Chondrocyte (in vitro differentiated cells): ENCODE measurements at regions not wholly inside any gene's neighbourhood (a gene's known extent, or its start where the extent isn't known, plus 50 kb on each side); places are given as distances from the start of the nearest gene placed in this dataset.

ENCODE experiments used
- DNase-seq: peaks from one replicate; pipeline ENCODE4 v3.0.0; 2021; ENCODE audit warnings: mixed read lengths, low spot score
- H3K27ac Mint-ChIP-seq: one replicate; pipeline ENCODE4 v1.8.0; 2021; ENCODE audit warnings: mild to moderate bottlenecking, moderate library complexity, mixed read lengths; ENCODE audit not compliant: unreplicated experiment
- H3K27me3 Mint-ChIP-seq: 2 replicates; pipeline ENCODE4 v1.8.0; 2021; ENCODE audit warnings: low read depth, mixed read lengths
- H3K36me3 Mint-ChIP-seq: 2 replicates; pipeline ENCODE4 v1.8.0; 2021; ENCODE audit warnings: low read depth, mixed read lengths
- H3K4me1 Mint-ChIP-seq: 2 replicates; pipeline ENCODE4 v1.8.0; 2021; ENCODE audit warnings: low read depth, mild to moderate bottlenecking, mixed read lengths
- H3K4me3 Mint-ChIP-seq: one replicate; pipeline ENCODE4 v1.8.0; 2021; ENCODE audit warnings: mild to moderate bottlenecking, moderate library complexity, mixed read lengths; ENCODE audit not compliant: unreplicated experiment
- H3K9me3 Mint-ChIP-seq: 2 replicates; pipeline ENCODE4 v1.8.0; 2021; ENCODE audit warnings: low read depth, mixed read lengths
- CTCF ChIP-seq: fragments of 200-600 bp; sonication (generic); IDR thresholded peaks from 2 replicates; pipeline ENCODE4 v1.5.0; 2021; ENCODE audit warnings: antibody characterized with exemption, mild to moderate bottlenecking, moderate library complexity

DNA sequence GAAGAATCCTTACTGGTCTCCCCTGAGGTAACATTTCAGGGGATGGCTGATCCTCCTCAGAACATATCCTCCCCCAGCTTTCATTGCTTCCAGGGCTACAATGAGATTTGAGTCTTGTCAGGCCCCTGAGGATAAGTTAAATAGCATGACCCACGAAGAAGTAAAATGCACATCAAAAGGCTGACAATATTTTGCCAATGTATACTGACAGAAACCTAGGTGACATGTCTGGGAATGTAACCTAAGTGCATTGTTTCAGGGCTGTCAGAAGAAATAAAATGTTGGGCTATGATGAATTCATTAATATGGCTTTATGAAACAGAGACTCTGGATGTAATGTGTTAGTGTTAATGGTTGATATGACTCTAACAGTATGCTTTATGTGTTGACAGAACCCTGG lies 471.5 kb downstream of the HDGFL1 start:
- no peak overlapping the region for H3K27ac Mint-ChIP-seq
- no peak overlapping the region for H3K4me3 Mint-ChIP-seq
- H3K27me3 Mint-ChIP-seq = no peaks in the 10 kb centered on the region
- no peaks in the 10 kb centered on the region for H3K4me1 Mint-ChIP-seq
- TF ChIP-seq CTCF = no peak
- DNase-seq = no peak
- H3K9me3 Mint-ChIP-seq = no peaks in the 10 kb centered on the region
- H3K36me3 Mint-ChIP-seq = no peaks in the 10 kb centered on the region

- Mint-ChIP-seq H3K36me3 (peaks cover 2% of the 10 kb centered on the region), H3K27me3 (no peaks in the 10 kb centered on the region)
Observed at GRCh38 chr6:23045280-23045679, 475.9 kb downstream of the HDGFL1 start.

DNA sequence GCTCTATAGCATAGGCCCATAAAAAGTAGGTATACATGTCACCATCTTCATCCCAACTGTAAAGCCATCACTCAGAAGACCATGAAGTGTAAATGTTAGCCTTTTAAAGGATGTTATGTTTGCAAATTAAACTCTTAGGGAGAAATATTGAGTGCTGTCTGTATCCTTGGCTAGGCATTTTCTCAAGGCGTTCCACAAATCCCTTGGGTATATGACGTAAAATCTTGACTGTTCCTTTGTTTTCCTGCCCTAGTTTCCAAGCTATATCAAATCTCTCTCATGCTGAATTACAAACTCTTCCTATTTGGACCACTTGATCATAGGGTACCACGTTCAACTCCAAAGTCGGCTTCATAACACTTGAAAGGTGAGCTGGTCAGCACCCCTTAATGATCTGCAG lies 486.2 kb downstream of the HDGFL1 start:
- Mint-ChIP-seq H3K4me1 (peaks cover 3% of the 10 kb centered on the region), H3K27ac (no peak overlapping the region), H3K36me3 (peaks cover 1% of the 10 kb centered on the region), H3K27me3 (no peaks in the 10 kb centered on the region), H3K4me3 (no peak overlapping the region), H3K9me3 (peaks cover 22% of the 10 kb centered on the region)
- TF ChIP-seq CTCF = no peak
- no peak for DNase-seq

More at GRCh38 chr6:23045280-23045679, 475.9 kb downstream of the HDGFL1 start:
- DNase-seq = no peak
- no peak for TF ChIP-seq CTCF
- H3K4me1 Mint-ChIP-seq = no peaks in the 10 kb centered on the region
- peaks cover 8% of the 10 kb centered on the region for H3K9me3 Mint-ChIP-seq
- H3K27ac Mint-ChIP-seq = no peak overlapping the region
- H3K4me3 Mint-ChIP-seq = no peak overlapping the region

- Mint-ChIP-seq H3K9me3 (peaks cover 18% of the 10 kb centered on the region), H3K4me3 (no peak overlapping the region), H3K27ac (no peak overlapping the region), H3K36me3 (no peaks in the 10 kb centered on the region), H3K27me3 (no peaks in the 10 kb centered on the region), H3K4me1 (peaks cover 17% of the 10 kb centered on the region)
- DNase-seq = no peak
- no peak for TF ChIP-seq CTCF
Observed at GRCh38 chr6:23073821-23074220, 504.5 kb downstream of the HDGFL1 start.

GRCh38 chr6:23077772-23078171 lies 508.4 kb downstream of the HDGFL1 start:
- H3K9me3 Mint-ChIP-seq = peaks cover 13% of the 10 kb centered on the region
- H3K27me3 Mint-ChIP-seq = no peaks in the 10 kb centered on the region
- H3K36me3 Mint-ChIP-seq = no peaks in the 10 kb centered on the region
- no peak for TF ChIP-seq CTCF
- no peak for DNase-seq
- H3K27ac Mint-ChIP-seq = no peak overlapping the region
- H3K4me3 Mint-ChIP-seq = no peak overlapping the region
- H3K4me1 Mint-ChIP-seq = peaks cover 17% of the 10 kb centered on the region
